Prostate gland (tissue), 2 donors: ENCODE measurements at regions not wholly inside any gene's neighbourhood (a gene's known extent, or its start where the extent isn't known, plus 50 kb on each side); places are given as distances from the start of the nearest gene placed in this dataset.

Experiments used
- CTCF ChIP-seq, 4 experiments: fragments of 200-600 bp in 2 of 4; fragments of 450-650 bp in 2 of 4; sonication (generic) in 2 of 4; IDR thresholded peaks; 1 replicate in 3 of 4; 2 replicates in 1 of 4; pipeline ENCODE4 v1.5.1; 2016 to 2019; ENCODE audit warnings: antibody characterized with exemption in 4 of 4, mild to moderate bottlenecking in 2 of 4, moderate library complexity in 2 of 4
- POLR2AphosphoS5 ChIP-seq: sonication (generic); formaldehyde crosslinking; IDR thresholded peaks from one replicate; pipeline ENCODE4 v1.6.1; 2017; ENCODE audit warnings: antibody characterized with exemption

- TF ChIP-seq CTCF (IDR thresholded peaks at IDR 0.05) (no peak), POLR2AphosphoS5 (no peak)
Observed at GRCh38 chr6:14767226-14767625, 478.6 kb upstream of the JARID2 start.
